Lower lobe of right lung (tissue), 2 donors: ENCODE measurements at regions not wholly inside any gene's neighbourhood (a gene's known extent, or its start where the extent isn't known, plus 50 kb on each side); places are given as distances from the start of the nearest gene placed in this dataset.

ENCODE experiments used
- ATAC-seq, 2 donors: fragments of 200-7000 bp; cut with Tn5 transposase; one replicate each; pipeline ENCODE4 v1.9.1; 2020 to 2022; ENCODE audit warnings: mild to moderate bottlenecking in 2 of 2, moderate library complexity in 2 of 2
- DNase-seq: peaks from one replicate; pipeline ENCODE4 v3.0.0-alpha.2; 2020
- H3K27ac ChIP-seq: fragments of 200-600 bp; one replicate; pipeline ENCODE4 v1.8.0; 2022
- H3K27me3 ChIP-seq: fragments of 200-600 bp; one replicate; pipeline ENCODE4 v1.8.0; 2022; ENCODE audit warnings: low read depth
- H3K36me3 ChIP-seq: fragments of 200-600 bp; one replicate; pipeline ENCODE4 v1.8.0; 2022; ENCODE audit warnings: mild to moderate bottlenecking
- H3K4me1 ChIP-seq: fragments of 200-600 bp; one replicate; pipeline ENCODE4 v1.8.0; 2022
- H3K4me3 ChIP-seq: fragments of 200-600 bp; one replicate; pipeline ENCODE4 v1.8.0; 2022; ENCODE audit warnings: mild to moderate bottlenecking
- H3K9me3 ChIP-seq: fragments of 200-600 bp; one replicate; pipeline ENCODE4 v1.8.0; 2022
- CTCF ChIP-seq: fragments of 200-600 bp; IDR thresholded peaks from one replicate; pipeline ENCODE4 v1.8.0; 2022; ENCODE audit warnings: antibody characterized with exemption, mild to moderate bottlenecking
- intact Hi-C: fragments of 100-400 bp; cut with DNase I; formaldehyde crosslinking; loops from one replicate; pipeline ENCODE4 v1.11.0; 2022
- donor health status: DM: no; HTN: yes; CAD: no; lungs with severe emphysema.

DNA sequence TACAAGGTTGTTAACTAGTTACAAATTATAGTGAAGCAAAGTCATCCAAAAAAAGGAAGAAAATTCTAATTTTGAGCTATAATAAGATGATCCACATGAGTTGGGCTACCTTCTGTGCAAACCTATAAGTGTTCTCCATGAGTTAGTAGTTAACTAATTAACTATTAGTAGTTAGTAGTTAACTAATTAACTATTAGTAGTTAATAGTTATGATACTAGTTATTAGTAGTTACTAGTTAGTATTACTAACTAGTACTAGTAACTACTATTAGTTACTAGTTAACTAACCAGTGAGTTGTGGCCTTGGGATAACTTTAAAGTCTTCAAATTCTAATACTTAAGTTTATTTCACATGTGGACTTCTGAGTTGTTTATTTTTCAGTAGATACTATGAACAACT, 453.4 kb upstream of the GRM3 start:
- H3K27ac ChIP-seq: no peak overlapping the region
- H3K36me3 ChIP-seq: no peaks in the 10 kb centered on the region
- H3K4me1 ChIP-seq: no peaks in the 10 kb centered on the region
- no peak for DNase-seq
- H3K27me3 ChIP-seq: no peaks in the 10 kb centered on the region
- no peak for ATAC-seq
- no peak overlapping the region for H3K4me3 ChIP-seq
- no peaks in the 10 kb centered on the region for H3K9me3 ChIP-seq
- intact Hi-C loops: no loop called here
- no peak for TF ChIP-seq CTCF

GRCh38 chr7:86181474-86181873, 462.2 kb upstream of the GRM3 start:
- no peak overlapping the region for H3K4me3 ChIP-seq
- H3K27me3 ChIP-seq: no peaks in the 10 kb centered on the region
- no peaks in the 10 kb centered on the region for H3K4me1 ChIP-seq
- H3K9me3 ChIP-seq: no peaks in the 10 kb centered on the region
- no peak for DNase-seq
- TF ChIP-seq CTCF: no peak
- H3K36me3 ChIP-seq: no peaks in the 10 kb centered on the region
- no peak overlapping the region for H3K27ac ChIP-seq
- intact Hi-C loops: no loop called here
- no peak for ATAC-seq

- no peaks in the 10 kb centered on the region for H3K36me3 ChIP-seq
- no peak overlapping the region for H3K27ac ChIP-seq
- no peaks in the 10 kb centered on the region for H3K9me3 ChIP-seq
- H3K4me3 ChIP-seq: no peak overlapping the region
- no peaks in the 10 kb centered on the region for H3K4me1 ChIP-seq
- H3K27me3 ChIP-seq: no peaks in the 10 kb centered on the region
- DNase-seq (no peak), ATAC-seq (no peak)
- TF ChIP-seq CTCF: no peak
- intact Hi-C loops: no loop called here
Observed at GRCh38 chr7:86164827-86165226, 478.9 kb upstream of the GRM3 start.

GRCh38 chr7:86158111-86158510, 485.6 kb upstream of the GRM3 start:
- H3K27ac ChIP-seq: no peak overlapping the region
- intact Hi-C loops: no loop called here
- no peaks in the 10 kb centered on the region for H3K4me1 ChIP-seq
- H3K4me3 ChIP-seq: no peak overlapping the region
- DNase-seq: no peak
- H3K36me3 ChIP-seq: no peaks in the 10 kb centered on the region
- no peak for ATAC-seq
- H3K27me3 ChIP-seq: no peaks in the 10 kb centered on the region
- no peaks in the 10 kb centered on the region for H3K9me3 ChIP-seq
- no peak for TF ChIP-seq CTCF

DNA sequence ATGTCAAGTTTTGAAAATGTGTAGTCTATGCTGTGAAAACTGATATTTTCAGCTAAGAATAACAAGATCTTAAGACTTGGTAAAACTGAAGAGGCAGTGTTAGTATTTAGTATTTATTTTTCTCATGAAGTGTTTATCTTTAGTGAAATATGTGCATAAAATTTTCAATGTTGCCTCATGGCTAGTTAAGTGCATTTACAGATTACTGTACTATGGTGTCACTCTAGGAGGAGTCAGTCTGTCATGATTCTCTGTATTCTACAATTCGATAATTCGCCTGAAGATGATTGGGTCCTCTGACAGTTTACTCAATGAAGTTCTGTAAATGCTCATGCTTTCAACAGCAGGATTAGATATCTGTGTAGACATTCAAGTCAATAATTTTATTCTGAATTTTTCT, 488.1 kb upstream of the GRM3 start:
- no peak overlapping the region for H3K27ac ChIP-seq
- no peaks in the 10 kb centered on the region for H3K9me3 ChIP-seq
- ATAC-seq: no peak
- no peaks in the 10 kb centered on the region for H3K27me3 ChIP-seq
- intact Hi-C loops: no loop called here
- no peaks in the 10 kb centered on the region for H3K36me3 ChIP-seq
- TF ChIP-seq CTCF: no peak
- no peak overlapping the region for H3K4me3 ChIP-seq
- no peak for DNase-seq
- H3K4me1 ChIP-seq: no peaks in the 10 kb centered on the region

GRCh38 chr7:86152926-86153325, 490.8 kb upstream of the GRM3 start:
- H3K27me3 ChIP-seq: no peaks in the 10 kb centered on the region
- no peak for TF ChIP-seq CTCF
- H3K9me3 ChIP-seq: no peaks in the 10 kb centered on the region
- H3K27ac ChIP-seq: no peak overlapping the region
- DNase-seq (no peak), ATAC-seq (no peak)
- no peaks in the 10 kb centered on the region for H3K36me3 ChIP-seq
- H3K4me1 ChIP-seq: no peaks in the 10 kb centered on the region
- no peak overlapping the region for H3K4me3 ChIP-seq
- intact Hi-C loops: no loop called here
